Adrenal gland (tissue), 5 donors: ENCODE measurements at regions not wholly inside any gene's neighbourhood (a gene's known extent, or its start where the extent isn't known, plus 50 kb on each side); places are given as distances from the start of the nearest gene placed in this dataset.

Experiments used
- POLR2A ChIP-seq, 2 donors: fragments of 450-650 bp; IDR thresholded peaks; one replicate each; pipeline ENCODE4 v1.6.1; 2017; ENCODE audit warnings: antibody characterized with exemption in 2 of 2, mild to moderate bottlenecking in 2 of 2, moderate library complexity in 1 of 2
- TF ChIP-seq, protein P1 (sequence below), 6 experiments: fragments of 450-650 bp in 4 of 6; fragments of 200-600 bp in 2 of 6; sonication (generic) in 1 of 6; IDR thresholded peaks; 1 replicate in 5 of 6; 2 replicates in 1 of 6; pipeline versions ENCODE4 v1.5.1 to v1.8.0; 2016 to 2021; ENCODE audit warnings: antibody characterized with exemption in 6 of 6, mild to moderate bottlenecking in 2 of 6, moderate library complexity in 1 of 6
- donor health status: DM: no; HTN: no; CAD: no.

DNA sequence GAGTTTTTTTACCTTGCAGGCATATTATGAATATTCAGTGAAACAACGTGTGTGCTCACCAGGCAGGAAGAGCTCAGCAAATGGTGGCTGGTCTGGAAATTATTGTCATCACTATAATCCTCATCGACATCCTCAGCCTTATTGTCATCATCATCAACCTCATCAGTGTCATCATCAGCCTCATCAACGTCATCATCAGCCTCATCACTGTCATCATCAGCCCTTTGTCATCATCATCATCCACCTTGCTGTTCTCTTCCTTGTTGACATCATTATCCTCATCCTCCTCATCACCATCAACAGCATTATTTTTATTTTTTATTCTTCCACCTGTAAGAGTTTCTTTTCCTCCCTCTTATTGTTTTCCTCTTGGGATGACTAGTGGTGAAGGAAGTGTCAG, 142.3 kb upstream of the GPR26 start:
- TF ChIP-seq, protein P1, sequence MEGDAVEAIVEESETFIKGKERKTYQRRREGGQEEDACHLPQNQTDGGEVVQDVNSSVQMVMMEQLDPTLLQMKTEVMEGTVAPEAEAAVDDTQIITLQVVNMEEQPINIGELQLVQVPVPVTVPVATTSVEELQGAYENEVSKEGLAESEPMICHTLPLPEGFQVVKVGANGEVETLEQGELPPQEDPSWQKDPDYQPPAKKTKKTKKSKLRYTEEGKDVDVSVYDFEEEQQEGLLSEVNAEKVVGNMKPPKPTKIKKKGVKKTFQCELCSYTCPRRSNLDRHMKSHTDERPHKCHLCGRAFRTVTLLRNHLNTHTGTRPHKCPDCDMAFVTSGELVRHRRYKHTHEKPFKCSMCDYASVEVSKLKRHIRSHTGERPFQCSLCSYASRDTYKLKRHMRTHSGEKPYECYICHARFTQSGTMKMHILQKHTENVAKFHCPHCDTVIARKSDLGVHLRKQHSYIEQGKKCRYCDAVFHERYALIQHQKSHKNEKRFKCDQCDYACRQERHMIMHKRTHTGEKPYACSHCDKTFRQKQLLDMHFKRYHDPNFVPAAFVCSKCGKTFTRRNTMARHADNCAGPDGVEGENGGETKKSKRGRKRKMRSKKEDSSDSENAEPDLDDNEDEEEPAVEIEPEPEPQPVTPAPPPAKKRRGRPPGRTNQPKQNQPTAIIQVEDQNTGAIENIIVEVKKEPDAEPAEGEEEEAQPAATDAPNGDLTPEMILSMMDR (IDR thresholded peaks at IDR 0.05), result no peak
- TF ChIP-seq POLR2A (IDR thresholded peaks at IDR 0.05), result no peak
